CD8-positive, alpha-beta memory T cell (primary cell): ENCODE measurements at regions not wholly inside any gene's neighbourhood (a gene's known extent, or its start where the extent isn't known, plus 50 kb on each side); places are given as distances from the start of the nearest gene placed in this dataset.
"Not testable (repeated sequence)": the region's sequence is repeated elsewhere in the genome, so short reads cannot be mapped to it uniquely, and the experiment has no call there.

Experiments
- CTCF ChIA-PET: fragments of 350-600 bp; sonication (Branson Sonifier 250); formaldehyde crosslinking; loops from one replicate; lab custom pipeline; 2021; ENCODE audit warnings: antibody characterized with exemption; lab: Charles Lee
- POLR2A ChIA-PET: fragments of 350-600 bp; sonication (Branson Sonifier 250); formaldehyde crosslinking; loops from one replicate; lab custom pipeline; 2021; ENCODE audit warnings: antibody characterized with exemption; lab: Charles Lee
- DNase-seq, 5 donors: peaks; one replicate each; pipeline versions ENCODE4 v3.0.0 to v3.0.0-alpha.2; 2020 to 2022; ENCODE audit warnings: mixed read lengths in 1 of 5
- H3K27ac ChIP-seq: one replicate; pipeline ENCODE4 v1.7.0; 2013; ENCODE audit warnings: low read depth, mild to moderate bottlenecking, low read length, moderate library complexity
- H3K27me3 ChIP-seq: 2 replicates; pipeline ENCODE4 v1.7.0; 2013; ENCODE audit warnings: low read length, mild to moderate bottlenecking; ENCODE audit not compliant: insufficient read depth, poor library complexity, severe bottlenecking
- H3K36me3 ChIP-seq: 2 replicates; pipeline ENCODE4 v1.7.0; 2013; ENCODE audit warnings: mild to moderate bottlenecking, low read length, moderate library complexity; ENCODE audit not compliant: insufficient read depth
- H3K4me1 ChIP-seq: 2 replicates; pipeline ENCODE4 v1.7.0; 2013; ENCODE audit warnings: mild to moderate bottlenecking, low read length, moderate library complexity; ENCODE audit not compliant: insufficient read depth
- H3K4me3 ChIP-seq: 2 replicates; pipeline ENCODE4 v1.7.0; 2013; ENCODE audit warnings: mild to moderate bottlenecking, low read length
- H3K9me3 ChIP-seq: 2 replicates; pipeline ENCODE4 v1.7.0; 2013; ENCODE audit warnings: mild to moderate bottlenecking, low read length
- H3K27ac Mint-ChIP-seq, 8 donors: one replicate each; pipeline ENCODE4 v1.8.0; 2020 to 2021; ENCODE audit warnings: mixed read lengths in 8 of 8, mild to moderate bottlenecking in 6 of 8, inconsistent platforms in 3 of 8, moderate library complexity in 3 of 8
- H3K27me3 Mint-ChIP-seq, 2 donors: one replicate each; pipeline ENCODE4 v1.8.0; 2020 to 2021; ENCODE audit warnings: mixed read lengths in 2 of 2, mild to moderate bottlenecking in 1 of 2, moderate library complexity in 1 of 2
- H3K36me3 Mint-ChIP-seq, 3 donors: one replicate each; pipeline ENCODE4 v1.8.0; 2020 to 2021; ENCODE audit warnings: mixed read lengths in 3 of 3, inconsistent platforms in 1 of 3, mild to moderate bottlenecking in 1 of 3
- H3K4me1 Mint-ChIP-seq, 3 donors: one replicate each; pipeline ENCODE4 v1.8.0; 2020 to 2021; ENCODE audit warnings: mixed read lengths in 3 of 3, inconsistent platforms in 1 of 3, mild to moderate bottlenecking in 1 of 3
- H3K4me3 Mint-ChIP-seq, 7 donors: one replicate each; pipeline ENCODE4 v1.8.0; 2020 to 2021; ENCODE audit warnings: mixed read lengths in 7 of 7, mild to moderate bottlenecking in 6 of 7, moderate library complexity in 4 of 7, inconsistent platforms in 2 of 7
- H3K9me3 Mint-ChIP-seq, 5 donors: one replicate each; pipeline ENCODE4 v1.8.0; 2020 to 2022; ENCODE audit warnings: mixed read lengths in 5 of 5, mild to moderate bottlenecking in 3 of 5, moderate library complexity in 2 of 5, inconsistent platforms in 1 of 5

DNA sequence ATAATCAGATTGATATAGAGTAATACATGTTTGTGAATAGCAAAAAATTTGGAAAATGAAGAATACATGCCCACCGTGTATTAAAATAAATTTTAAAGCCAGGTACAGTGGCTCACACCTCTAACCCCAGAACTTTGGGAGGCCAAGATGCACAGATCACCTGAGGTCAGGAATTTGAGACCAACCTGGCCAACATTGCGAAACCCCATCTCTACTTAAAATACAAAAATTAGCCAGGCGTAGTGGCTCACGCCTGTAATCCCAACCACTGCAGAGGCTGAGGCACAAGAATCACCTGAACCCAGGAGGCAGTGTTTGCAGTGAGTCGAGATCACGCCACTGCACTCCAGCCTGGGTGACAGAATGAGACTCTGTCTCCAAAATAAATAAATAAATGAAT, 266.3 kb downstream of the SI start:
- Mint-ChIP-seq H3K4me1 (no peaks in the 10 kb centered on the region), H3K9me3 (peaks cover 0 to 12% (median 6%) of the 10 kb centered on the region in 5 donors), H3K27me3 (no peaks in the 10 kb centered on the region), H3K27ac (no peak overlapping the region), H3K36me3 (no peaks in the 10 kb centered on the region), H3K4me3 (no peak overlapping the region)
- Histone ChIP-seq H3K27ac (no peak overlapping the region), H3K9me3 (no peaks in the 10 kb centered on the region), H3K36me3 (no peaks in the 10 kb centered on the region), H3K27me3 (no peaks in the 10 kb centered on the region), H3K4me3 (no peak overlapping the region), H3K4me1 (no peaks in the 10 kb centered on the region)
- ChIA-PET CTCF (no interaction called here), POLR2A (no interaction called here)
- DNase-seq: no peak

DNA sequence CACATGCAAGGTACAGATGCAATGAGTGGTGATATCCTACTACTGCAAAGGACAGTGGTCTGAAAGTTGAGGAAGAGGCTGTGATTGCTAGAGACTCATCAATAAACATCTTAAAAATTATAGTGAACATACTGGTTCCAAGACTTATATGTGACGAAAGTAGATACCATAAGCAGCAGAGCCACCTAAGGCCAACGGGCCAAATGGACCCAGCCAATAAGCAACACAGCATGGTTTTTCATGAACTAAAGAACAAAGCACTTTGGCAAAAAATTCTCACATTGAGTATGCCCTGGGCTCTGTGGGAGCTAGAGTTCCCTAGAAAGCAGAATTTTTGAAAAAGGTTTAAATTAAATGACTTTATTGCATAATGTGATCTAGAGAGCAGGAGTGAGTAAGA, 272.1 kb downstream of the SI start:
- Histone ChIP-seq H3K4me3 (no peak overlapping the region), H3K9me3 (no peaks in the 10 kb centered on the region), H3K27me3 (no peaks in the 10 kb centered on the region), H3K4me1 (no peaks in the 10 kb centered on the region), H3K36me3 (no peaks in the 10 kb centered on the region), H3K27ac (no peak overlapping the region)
- no peak for DNase-seq
- CTCF ChIA-PET: no interaction called here
- no peak overlapping the region for H3K4me3 Mint-ChIP-seq
- no peaks in the 10 kb centered on the region for H3K36me3 Mint-ChIP-seq
- POLR2A ChIA-PET: no interaction called here
- H3K27me3 Mint-ChIP-seq: no peaks in the 10 kb centered on the region
- H3K4me1 Mint-ChIP-seq: no peaks in the 10 kb centered on the region
- H3K27ac Mint-ChIP-seq: no peak overlapping the region
- peaks cover 0 to 9% (median 4%) of the 10 kb centered on the region in 5 donors for H3K9me3 Mint-ChIP-seq

DNA sequence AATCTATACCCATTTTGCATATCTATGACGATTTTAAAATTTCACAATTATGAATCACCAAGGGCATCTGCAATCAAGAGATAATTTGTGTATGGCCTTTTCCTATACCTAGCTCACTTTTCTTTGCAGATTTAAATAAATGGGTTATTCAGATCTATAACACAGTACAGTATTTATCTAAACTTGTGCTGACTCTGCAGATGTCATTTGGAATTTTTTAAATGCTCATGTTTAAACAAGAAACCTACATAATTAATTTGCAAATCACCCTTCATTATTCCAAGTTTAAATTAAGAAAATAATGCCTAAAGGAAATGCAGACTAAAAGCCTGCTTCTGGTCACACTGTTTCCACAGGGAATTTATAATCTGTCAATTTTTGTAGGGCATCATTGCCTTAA, 284.2 kb downstream of the SI start:
- Histone ChIP-seq H3K4me1 (no peaks in the 10 kb centered on the region), H3K27ac (no peak overlapping the region), H3K27me3 (no peaks in the 10 kb centered on the region), H3K9me3 (no peaks in the 10 kb centered on the region), H3K4me3 (no peak overlapping the region), H3K36me3 (no peaks in the 10 kb centered on the region)
- H3K4me1 Mint-ChIP-seq: no peaks in the 10 kb centered on the region
- no peak for DNase-seq
- H3K36me3 Mint-ChIP-seq: no peaks in the 10 kb centered on the region
- ChIA-PET POLR2A (no interaction called here), CTCF (no interaction called here)
- H3K27me3 Mint-ChIP-seq: no peaks in the 10 kb centered on the region
- peaks cover 3 to 10% (median 7%) of the 10 kb centered on the region in 5 donors for H3K9me3 Mint-ChIP-seq
- H3K4me3 Mint-ChIP-seq: no peak overlapping the region
- no peak overlapping the region for H3K27ac Mint-ChIP-seq

DNA sequence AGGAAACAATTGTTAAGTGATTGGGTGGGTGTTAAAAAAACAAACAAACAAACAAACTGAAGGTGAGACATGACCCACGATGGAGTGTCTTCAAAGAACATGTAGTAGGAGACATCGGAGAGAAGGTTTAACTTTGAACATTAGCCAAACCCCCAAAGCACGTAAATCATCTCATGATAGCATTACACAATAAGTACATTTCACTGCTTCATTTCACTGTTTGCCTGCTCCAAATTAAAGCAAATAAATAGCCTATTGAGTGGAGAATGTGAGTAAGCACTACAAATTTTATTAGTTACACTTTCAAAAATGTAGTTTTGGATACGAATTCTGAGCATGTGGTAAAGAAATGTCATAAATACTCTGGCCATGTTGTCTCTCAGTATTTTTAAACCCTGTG, 287.0 kb downstream of the SI start:
- H3K4me1 Mint-ChIP-seq: no peaks in the 10 kb centered on the region
- ChIA-PET POLR2A (no interaction called here), CTCF (no interaction called here)
- no peak overlapping the region for H3K27ac Mint-ChIP-seq
- H3K9me3 Mint-ChIP-seq: peaks cover 3 to 10% (median 7%) of the 10 kb centered on the region in 5 donors
- H3K36me3 Mint-ChIP-seq: no peaks in the 10 kb centered on the region
- H3K4me3 Mint-ChIP-seq: no peak overlapping the region
- no peak overlapping the region for H3K4me3 ChIP-seq
- H3K36me3 ChIP-seq: no peaks in the 10 kb centered on the region
- H3K27me3 Mint-ChIP-seq: no peaks in the 10 kb centered on the region
- no peaks in the 10 kb centered on the region for H3K4me1 ChIP-seq
- no peak for DNase-seq
- H3K27me3 ChIP-seq: no peaks in the 10 kb centered on the region
- no peaks in the 10 kb centered on the region for H3K9me3 ChIP-seq
- no peak overlapping the region for H3K27ac ChIP-seq

DNA sequence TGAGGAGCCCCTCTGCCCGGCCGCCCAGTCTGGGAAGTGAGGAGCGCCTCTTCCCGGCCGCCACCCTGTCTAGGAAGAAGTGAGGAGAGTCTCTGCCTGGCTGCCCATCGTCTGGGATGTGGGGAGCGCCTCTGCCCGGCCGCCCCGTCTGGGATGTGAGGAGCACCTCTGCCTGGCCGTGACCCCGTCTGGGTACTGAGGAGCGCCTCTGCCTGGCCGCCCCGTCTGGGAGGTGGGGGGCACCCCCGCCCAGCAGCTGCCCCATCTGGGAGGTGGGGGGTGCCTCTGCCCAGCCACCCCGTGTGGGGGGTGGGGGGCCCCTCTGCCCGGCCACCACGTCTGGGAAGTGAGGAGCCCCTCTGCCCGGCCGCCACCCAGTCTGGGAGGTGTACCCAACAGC, 293.9 kb downstream of the SI start:
- H3K4me3 ChIP-seq, H3K4me3 Mint-ChIP-seq, POLR2A ChIA-PET, H3K27me3 ChIP-seq, H3K27me3 Mint-ChIP-seq, H3K9me3 ChIP-seq, H3K36me3 ChIP-seq, H3K4me1 Mint-ChIP-seq, H3K27ac Mint-ChIP-seq, CTCF ChIA-PET, DNase-seq, H3K27ac ChIP-seq, H3K4me1 ChIP-seq, H3K36me3 Mint-ChIP-seq: not testable (repeated sequence)
- H3K9me3 Mint-ChIP-seq: peaks cover 0 to 16% (median 2%) of the 10 kb centered on the region in 5 donors

DNA sequence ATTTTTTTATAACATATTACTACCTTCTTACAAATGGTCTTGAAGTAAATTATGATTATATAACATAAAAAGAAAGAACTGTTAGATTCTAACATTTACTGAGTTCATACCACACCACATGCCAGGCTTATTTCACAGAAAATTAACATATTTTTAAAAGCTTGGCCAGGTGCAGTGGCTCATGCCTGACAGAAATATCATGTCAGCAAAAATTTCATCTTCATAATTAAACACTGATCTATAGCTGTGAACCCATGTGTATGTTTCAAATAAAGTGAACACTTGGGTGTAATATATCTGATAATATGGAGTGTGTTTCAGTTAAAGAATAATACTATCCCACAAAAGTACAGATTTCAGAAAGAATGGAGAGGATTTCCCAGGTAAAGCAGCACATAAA, 296.5 kb downstream of the SI start:
- H3K4me1 ChIP-seq: no peaks in the 10 kb centered on the region
- no peak overlapping the region for H3K27ac ChIP-seq
- POLR2A ChIA-PET: no interaction called here
- no peaks in the 10 kb centered on the region for H3K27me3 ChIP-seq
- Mint-ChIP-seq H3K4me3 (no peak overlapping the region), H3K9me3 (peaks cover 0 to 26% (median 2%) of the 10 kb centered on the region in 5 donors), H3K27me3 (no peaks in the 10 kb centered on the region), H3K27ac (no peak overlapping the region), H3K4me1 (no peaks in the 10 kb centered on the region), H3K36me3 (no peaks in the 10 kb centered on the region)
- CTCF ChIA-PET: no interaction called here
- DNase-seq: no peak
- no peak overlapping the region for H3K4me3 ChIP-seq
- no peaks in the 10 kb centered on the region for H3K9me3 ChIP-seq
- H3K36me3 ChIP-seq: no peaks in the 10 kb centered on the region

DNA sequence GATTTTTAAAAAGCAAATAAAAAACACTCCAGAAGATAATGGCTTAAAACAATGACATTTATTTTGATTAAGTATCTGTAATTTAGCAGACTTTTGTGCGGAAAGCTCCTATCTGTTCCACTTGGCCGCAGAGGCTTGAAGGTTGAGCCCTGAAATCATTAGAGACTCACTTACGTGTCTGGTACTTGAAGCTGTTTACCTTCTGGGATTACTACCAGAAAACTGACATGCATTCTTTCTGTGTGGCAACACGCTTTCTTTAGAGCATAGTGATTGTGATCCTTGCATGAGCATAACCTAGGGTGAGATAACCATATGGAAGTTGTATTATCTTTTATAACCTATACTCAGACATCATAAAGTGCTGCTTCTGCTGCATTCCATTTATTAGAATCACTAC, 298.5 kb downstream of the SI start:
- H3K9me3 ChIP-seq: no peaks in the 10 kb centered on the region
- Mint-ChIP-seq H3K9me3 (peaks cover 0 to 30% (median 0%) of the 10 kb centered on the region in 5 donors), H3K36me3 (no peaks in the 10 kb centered on the region), H3K27ac (no peak overlapping the region), H3K27me3 (no peaks in the 10 kb centered on the region), H3K4me1 (no peaks in the 10 kb centered on the region), H3K4me3 (no peak overlapping the region)
- no peak overlapping the region for H3K4me3 ChIP-seq
- no peaks in the 10 kb centered on the region for H3K27me3 ChIP-seq
- POLR2A ChIA-PET: no interaction called here
- no peak for DNase-seq
- H3K27ac ChIP-seq: no peak overlapping the region
- H3K36me3 ChIP-seq: no peaks in the 10 kb centered on the region
- CTCF ChIA-PET: no interaction called here
- no peaks in the 10 kb centered on the region for H3K4me1 ChIP-seq

DNA sequence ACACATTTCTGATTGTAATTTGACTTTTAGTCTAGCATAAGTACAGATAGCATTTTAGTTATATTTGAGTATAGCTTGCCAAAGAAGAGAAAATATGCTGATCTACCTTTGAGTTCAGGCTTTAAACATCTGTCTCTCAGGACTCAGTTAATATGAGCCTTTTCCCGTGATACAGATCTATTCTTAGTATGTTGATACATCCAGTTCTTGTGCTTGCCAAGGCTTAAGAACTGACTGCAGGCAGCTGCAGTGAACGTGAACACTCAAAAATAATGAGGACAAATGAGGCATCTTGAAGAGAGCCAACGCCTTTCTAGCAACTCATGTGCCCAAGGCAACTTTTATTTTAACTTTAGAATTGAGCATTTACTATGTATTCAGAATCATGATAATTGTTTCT, 325.5 kb downstream of the SI start:
- Histone ChIP-seq H3K4me1 (no peaks in the 10 kb centered on the region), H3K4me3 (no peak overlapping the region), H3K36me3 (no peaks in the 10 kb centered on the region), H3K27ac (no peak overlapping the region), H3K9me3 (no peaks in the 10 kb centered on the region), H3K27me3 (no peaks in the 10 kb centered on the region)
- H3K27me3 Mint-ChIP-seq: no peaks in the 10 kb centered on the region
- H3K9me3 Mint-ChIP-seq: peaks cover 0 to 12% (median 4%) of the 10 kb centered on the region in 5 donors
- no peaks in the 10 kb centered on the region for H3K36me3 Mint-ChIP-seq
- H3K4me1 Mint-ChIP-seq: no peaks in the 10 kb centered on the region
- no peak overlapping the region for H3K4me3 Mint-ChIP-seq
- ChIA-PET CTCF (no interaction called here), POLR2A (no interaction called here)
- DNase-seq: no peak
- no peak overlapping the region for H3K27ac Mint-ChIP-seq

DNA sequence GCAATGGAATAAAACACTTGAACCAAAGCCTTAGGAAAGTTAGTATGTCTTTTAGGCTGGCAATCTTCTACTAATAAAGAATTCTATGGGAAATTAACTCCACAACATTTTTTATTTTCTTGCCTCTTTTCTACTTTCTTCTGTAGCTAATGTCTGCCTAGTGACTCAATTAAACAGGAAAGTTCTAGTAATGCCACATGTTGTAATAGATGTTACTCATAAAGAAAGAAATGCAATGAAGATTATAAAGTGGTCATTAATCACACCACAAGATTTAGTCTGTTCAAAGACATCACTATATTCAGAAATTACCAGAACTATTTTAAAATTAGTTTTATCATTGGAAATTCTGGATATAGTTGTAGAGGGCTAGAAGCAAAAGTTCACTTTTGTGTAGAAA, 329.7 kb downstream of the SI start:
- Mint-ChIP-seq H3K27me3 (no peaks in the 10 kb centered on the region), H3K27ac (no peak overlapping the region), H3K9me3 (peaks cover 0 to 34% (median 6%) of the 10 kb centered on the region in 5 donors), H3K4me3 (no peak overlapping the region), H3K4me1 (no peaks in the 10 kb centered on the region), H3K36me3 (no peaks in the 10 kb centered on the region)
- CTCF ChIA-PET: no interaction called here
- POLR2A ChIA-PET: no interaction called here
- Histone ChIP-seq H3K36me3 (no peaks in the 10 kb centered on the region), H3K9me3 (no peaks in the 10 kb centered on the region), H3K4me3 (no peak overlapping the region), H3K27me3 (no peaks in the 10 kb centered on the region), H3K27ac (no peak overlapping the region), H3K4me1 (no peaks in the 10 kb centered on the region)
- no peak for DNase-seq
